ENCODE measurements at regions not wholly inside any gene's neighbourhood (a gene's known extent, or its start where the extent isn't known, plus 50 kb on each side); places are given as distances from the start of the nearest gene placed in this dataset.

- no peak for TF ChIP-seq CREB1 (CRISPR knock-in tag; IDR thresholded peaks at IDR 0.05; ENCODE audit: low read depth)
- no peak for TF ChIP-seq NANOG (IDR thresholded peaks at IDR 0.05; ENCODE audit: borderline replicate concordance)
- TF ChIP-seq POLR2AphosphoS5 (IDR thresholded peaks at IDR 0.05; ENCODE audit: low read depth) = no peak
- no peak for TF ChIP-seq ZNF331 (CRISPR knock-in tag; IDR thresholded peaks at IDR 0.05; ENCODE audit: low read depth)
These were observed 81.2 kb downstream of the VCPKMT start (continued) for GRCh38 chr14:50035214-50035613.

GRCh38 chr14:50036211-50036610 lies 80.2 kb downstream of the VCPKMT start:
- H3K4me1 ChIP-seq (ENCODE audit: insufficient read depth) = no peaks in the 10 kb centered on the region
- Mint-ChIP-seq H3K9me3 (no peaks in the 10 kb centered on the region), H3K27ac (no peak overlapping the region), H3K27me3 (ENCODE audit: insufficient read depth, low read depth, poor library complexity) (peaks cover 3% of the 10 kb centered on the region), H3K36me3 (ENCODE audit: low read depth) (no peaks in the 10 kb centered on the region), H3K4me1 (no peaks in the 10 kb centered on the region), H3K4me3 (no peak overlapping the region)
- DNase-seq (ENCODE audit: low spot score) (no peak), ATAC-seq (no peak)
- H3K9me2 ChIP-seq (ENCODE audit: insufficient read depth) = peaks cover 5% of the 10 kb centered on the region; the same call in 1 of the 2 replicates
- no peaks in the 10 kb centered on the region for H4K20me1 ChIP-seq (replicated peaks; ENCODE audit: insufficient read depth)
- no peak overlapping the region for H2AFZ ChIP-seq
- H3F3A ChIP-seq (replicated peaks; ENCODE audit: low read depth) = no peaks in the 10 kb centered on the region
- no peak overlapping the region for H3K27ac ChIP-seq (ENCODE audit: low read depth)
- no peaks in the 10 kb centered on the region for H3K27me3 ChIP-seq (ENCODE audit: insufficient read depth)
- H3K4me3 ChIP-seq = no peak overlapping the region
- H3K4me2 ChIP-seq = no peak overlapping the region
- TF ChIP-seq EZH2 (IDR thresholded peaks at IDR 0.05; ENCODE audit: low read depth, unreplicated experiment) (no peak), CREB1 (CRISPR knock-in tag; IDR thresholded peaks at IDR 0.05; ENCODE audit: low read depth) (no peak), POLR2AphosphoS5 (IDR thresholded peaks at IDR 0.05; ENCODE audit: low read depth) (no peak), ZNF331 (CRISPR knock-in tag; IDR thresholded peaks at IDR 0.05; ENCODE audit: low read depth) (no peak), REST (IDR thresholded peaks at IDR 0.05; ENCODE audit: unreplicated experiment) (no peak), EZH2phosphoT487 (IDR thresholded peaks at IDR 0.05; ENCODE audit: unreplicated experiment) (no peak), ZNF114 (CRISPR knock-in tag; IDR thresholded peaks at IDR 0.05) (no peak), STAT1 (IDR thresholded peaks at IDR 0.05; ENCODE audit: unreplicated experiment) (no peak), NANOG (IDR thresholded peaks at IDR 0.05; ENCODE audit: borderline replicate concordance) (no peak), JUNB (IDR thresholded peaks at IDR 0.05; ENCODE audit: unreplicated experiment) (no peak), ETS1 (IDR thresholded peaks at IDR 0.05) (no peak), CTCF (conservative IDR thresholded peaks at IDR 0.05; ENCODE audit: low read depth in 2 of 2) (no peak), ZNF462 (CRISPR knock-in tag; IDR thresholded peaks at IDR 0.05) (no peak)
- H3K79me2 ChIP-seq (replicated peaks; ENCODE audit: insufficient read depth) = no peaks in the 10 kb centered on the region
- H3K36me3 ChIP-seq (ENCODE audit: insufficient read depth) = no peaks in the 10 kb centered on the region

Measured in GM23338 (cell line).